NCI-H446 treated with DMSO at 0.1 percent for 48 hours (cell line): ENCODE measurements at regions not wholly inside any gene's neighbourhood (a gene's known extent, or its start where the extent isn't known, plus 50 kb on each side); places are given as distances from the start of the nearest gene placed in this dataset.

Experiments used
- DNase-seq: peaks from one replicate; lab custom pipeline; 2025; lab: John Stamatoyannopoulos, UW

DNA sequence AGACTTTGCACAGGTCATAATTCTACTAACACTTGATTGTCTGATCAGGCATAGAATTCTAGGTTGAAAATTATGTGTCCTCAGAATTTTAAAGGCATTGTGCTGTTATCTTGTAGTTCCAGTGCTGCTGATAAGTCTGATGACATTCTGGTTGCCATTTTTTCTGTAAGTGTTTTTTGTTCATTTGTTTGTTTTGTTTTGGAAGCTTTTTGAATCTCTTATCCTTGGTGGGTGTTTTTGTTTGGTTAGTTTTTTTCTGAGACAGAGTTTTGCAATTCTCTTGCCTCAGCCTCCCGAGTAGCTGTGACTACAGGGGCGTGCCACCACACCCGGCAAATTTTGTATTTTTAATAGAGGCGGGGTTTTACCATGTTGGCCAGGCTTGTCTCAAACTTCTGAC is 178.9 kb downstream of the CCDC71L start:
- no peak for DNase-seq

DNA sequence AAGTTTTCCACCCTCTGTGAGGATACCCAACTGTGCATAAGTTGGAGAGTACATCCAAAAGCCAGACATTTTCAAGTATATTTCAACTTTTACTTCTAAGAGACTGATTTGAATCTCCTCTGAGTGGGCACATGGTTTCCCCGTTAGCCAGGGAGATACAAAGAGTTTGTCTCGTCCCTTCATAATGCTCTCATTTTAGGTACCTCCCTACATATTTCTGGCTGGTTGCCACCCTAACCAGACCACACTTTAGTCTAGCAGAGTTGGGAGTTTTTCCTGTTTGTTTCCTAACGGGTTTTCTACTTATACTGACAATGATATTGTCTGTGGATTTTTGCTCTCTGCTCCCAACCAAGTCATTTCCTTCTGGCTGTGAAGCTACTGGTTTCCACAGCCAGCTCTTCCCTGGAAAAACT is 180.3 kb downstream of the CCDC71L start:
- DNase-seq = no peak

DNA sequence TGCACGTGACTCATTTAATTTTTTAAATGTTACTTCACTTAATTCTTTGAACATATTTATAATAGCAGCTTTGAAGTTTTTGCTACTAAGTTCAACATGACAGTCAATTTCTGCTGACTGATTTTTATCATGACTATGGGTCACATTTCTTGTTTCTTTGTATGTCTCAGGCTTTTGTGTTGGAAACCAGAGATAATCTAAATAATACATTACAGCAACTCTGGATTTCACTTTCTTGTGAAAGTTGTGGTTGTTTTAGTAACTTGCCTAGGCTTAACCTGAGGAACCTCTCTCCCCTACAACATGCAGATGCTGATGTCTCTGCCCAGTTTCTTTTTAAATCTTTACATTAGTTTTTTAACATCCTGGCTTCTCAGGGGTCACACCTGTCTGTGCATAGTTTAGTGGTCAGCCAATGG is 180.8 kb downstream of the CCDC71L start:
- no peak for DNase-seq

- DNase-seq = no peak
Observed at GRCh38 chr7:106476751-106477150, 184.2 kb downstream of the CCDC71L start.

DNA sequence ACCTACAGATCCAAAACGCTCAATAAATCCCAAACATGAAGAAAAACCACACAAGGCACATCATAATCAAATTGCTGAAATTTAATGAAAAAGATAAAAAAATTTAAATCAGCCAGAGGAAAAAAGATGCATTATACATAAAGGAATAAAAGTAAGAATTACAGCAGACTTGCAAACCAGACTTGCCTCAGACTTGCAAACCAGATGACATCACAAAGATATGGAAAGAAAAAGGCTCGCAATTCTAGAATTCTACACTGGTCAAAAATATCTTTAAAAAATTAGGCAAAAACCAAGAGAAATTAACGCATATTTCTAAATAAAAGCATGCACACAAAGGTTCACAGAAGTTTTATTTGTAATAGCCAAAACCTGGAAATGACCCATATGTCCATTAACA is 188.0 kb upstream of the NAMPT start:
- DNase-seq = no peak

DNA sequence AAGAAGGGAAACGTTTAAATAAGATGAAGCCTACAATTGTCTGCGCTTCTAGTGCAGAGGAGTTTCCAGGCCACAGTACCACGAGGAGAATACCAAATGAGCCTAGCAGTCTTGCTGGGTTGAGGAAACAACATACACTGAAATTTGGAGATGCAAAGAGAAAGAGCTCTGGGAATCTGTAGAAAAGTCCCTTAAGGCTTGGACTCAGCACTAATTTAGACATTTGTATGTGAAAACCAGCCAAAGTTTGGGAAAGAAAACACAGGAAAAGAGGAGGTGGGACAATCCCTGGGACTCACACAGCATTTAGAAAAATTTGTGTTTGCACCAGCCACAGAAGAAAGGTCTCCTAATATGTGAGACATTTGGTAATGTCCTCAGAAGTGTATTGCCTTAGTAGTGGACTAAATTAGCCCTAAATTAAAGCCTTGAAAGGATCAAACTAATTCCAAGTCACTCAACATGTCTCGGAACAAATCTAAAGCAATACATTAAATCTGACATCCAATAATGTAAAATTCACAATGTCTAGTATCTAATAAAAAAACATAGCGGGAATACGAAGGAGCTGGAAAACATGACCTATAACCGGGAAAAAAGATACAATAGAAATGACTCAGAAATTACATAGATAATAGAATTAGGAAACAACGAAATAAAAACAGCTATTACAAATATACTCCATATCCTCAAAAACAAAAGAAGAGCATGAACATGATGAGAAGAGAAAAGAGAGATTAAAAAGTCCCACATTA is 187.1 kb upstream of the NAMPT start:
- DNase-seq = no peak

DNA sequence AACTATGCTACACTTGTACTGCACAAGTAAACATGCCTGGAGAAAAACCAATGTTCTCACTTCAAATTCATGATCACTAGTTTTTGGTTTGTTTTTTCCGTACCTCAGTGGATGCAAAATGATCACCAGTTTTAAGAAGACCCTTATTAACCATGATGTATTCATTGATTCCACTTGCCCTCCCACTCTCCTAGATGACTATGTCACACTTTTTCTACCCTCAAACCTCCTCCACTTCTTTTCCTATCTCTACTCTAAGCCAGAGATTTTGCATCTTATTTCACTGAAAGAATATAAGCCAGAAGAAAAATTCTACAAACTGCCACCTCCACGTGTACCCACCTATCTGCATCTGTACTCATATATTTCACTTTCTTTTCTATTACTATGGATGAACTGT is 186.2 kb upstream of the NAMPT start:
- DNase-seq = no peak

GRCh38 chr7:106466867-106467266 is 182.1 kb upstream of the NAMPT start:
- DNase-seq = no peak

- no peak for DNase-seq
Observed at GRCh38 chr7:106465704-106466468, 181.1 kb upstream of the NAMPT start.

DNA sequence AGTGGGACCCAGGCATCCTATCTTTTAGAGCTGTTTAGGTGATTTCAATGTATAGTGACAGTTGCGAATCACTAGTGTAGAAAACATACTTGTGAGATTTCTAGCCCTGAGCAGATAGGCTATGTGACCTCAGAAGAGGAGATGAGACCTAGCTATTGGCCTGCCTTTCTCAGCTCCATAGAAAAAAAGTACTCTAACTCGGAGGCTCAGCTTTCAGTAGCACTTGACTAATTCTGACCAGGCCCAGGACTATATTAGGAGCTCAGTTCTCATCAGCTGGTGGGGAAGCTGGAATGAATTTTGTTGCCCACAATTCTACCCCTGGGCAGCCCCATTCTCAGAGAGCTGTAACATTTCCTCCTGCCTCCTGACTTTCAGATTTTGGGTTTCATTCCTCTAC is 179.9 kb upstream of the NAMPT start:
- no peak for DNase-seq

GRCh38 chr7:106463851-106464611 is 179.2 kb upstream of the NAMPT start:
- no peak for DNase-seq

DNA sequence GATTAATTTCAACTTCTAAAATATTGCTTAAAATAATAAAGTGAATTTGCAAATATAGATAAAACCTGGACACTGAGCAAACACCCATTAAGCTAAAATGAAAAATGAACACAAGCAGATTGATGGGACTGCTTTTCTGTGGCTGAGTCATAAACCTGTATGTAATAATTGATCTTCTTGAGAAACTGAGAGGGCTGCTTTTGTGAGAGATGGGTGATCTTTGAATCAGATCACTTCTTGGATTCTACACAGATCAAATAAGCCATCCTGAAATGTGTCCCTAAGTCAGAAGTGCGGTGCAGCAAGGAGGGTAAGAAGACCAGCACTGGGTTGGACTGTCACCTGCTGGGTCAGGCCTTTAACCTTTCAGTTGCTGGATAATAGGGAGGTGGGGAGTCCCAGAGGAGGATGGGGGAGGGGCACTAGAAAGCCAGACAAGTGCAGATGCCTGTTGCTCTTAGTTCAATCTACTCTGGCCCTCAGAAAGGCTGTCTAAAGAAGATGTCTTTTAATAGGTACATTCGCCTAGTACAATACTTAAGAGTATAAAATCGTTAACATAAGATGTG is 178.2 kb upstream of the NAMPT start:
- no peak for DNase-seq

DNA sequence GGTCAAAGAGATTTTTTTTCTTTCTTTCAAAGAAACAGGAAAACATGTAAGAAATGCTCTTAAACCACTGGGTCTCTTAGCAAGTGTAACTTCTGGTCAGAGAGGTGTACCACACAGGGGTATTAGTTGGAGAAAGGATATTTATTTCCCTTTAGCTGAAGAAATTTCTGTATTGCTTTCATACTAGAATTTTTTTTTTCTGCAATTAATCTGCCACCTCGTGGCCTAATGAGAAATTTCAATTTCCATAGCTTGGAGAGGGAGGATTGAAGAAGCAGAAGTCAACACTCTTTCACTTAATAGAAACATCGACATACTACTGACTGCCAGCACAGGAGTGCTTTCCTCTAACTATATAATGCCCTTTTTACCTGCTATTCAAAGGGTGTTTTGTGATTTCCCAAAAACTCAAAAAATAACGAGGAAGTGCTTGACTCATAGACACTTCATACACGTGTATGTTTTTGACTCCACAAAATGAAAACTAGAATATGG is 177.6 kb upstream of the NAMPT start:
- DNase-seq = peak; percentile 5

GRCh38 chr7:106460792-106461254 is 176.0 kb upstream of the NAMPT start:
- DNase-seq = no peak

DNA sequence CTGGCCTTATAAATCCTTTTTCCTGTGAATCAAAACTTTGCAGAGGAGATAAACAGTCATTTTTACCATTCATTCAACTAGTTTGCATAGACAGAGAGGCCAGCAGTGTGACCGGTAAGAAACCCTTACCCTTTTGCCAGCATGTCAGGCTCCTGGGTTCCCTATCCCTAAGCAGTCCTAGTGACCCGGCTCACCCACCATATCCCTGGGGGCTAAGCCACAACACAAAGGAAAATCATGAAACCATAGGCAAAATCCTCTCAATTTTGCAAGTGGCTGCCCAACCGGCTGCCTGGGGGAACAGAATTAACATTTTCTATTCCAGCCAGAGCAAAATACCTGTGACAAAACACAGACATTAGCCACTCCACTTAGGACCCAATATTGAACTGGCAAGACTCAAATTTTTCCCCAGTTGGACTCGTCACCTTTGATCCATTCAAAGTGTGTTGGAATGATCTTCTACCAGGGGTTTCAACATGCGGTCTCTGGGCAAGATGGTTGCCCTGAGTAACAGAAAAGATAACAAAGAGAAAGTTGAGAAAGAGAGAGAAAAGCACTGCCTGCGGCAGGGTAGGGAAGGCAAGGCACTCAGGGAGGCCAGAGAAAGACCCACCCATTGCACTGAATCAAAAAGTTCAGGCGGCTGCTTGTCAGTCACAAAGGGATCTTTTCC is 174.8 kb upstream of the NAMPT start:
- no peak for DNase-seq

- no peak for DNase-seq
Observed at GRCh38 chr7:106457678-106458077, 172.9 kb upstream of the NAMPT start.

- DNase-seq = no peak
Observed at GRCh38 chr7:106456329-106456728, 171.5 kb upstream of the NAMPT start.

DNA sequence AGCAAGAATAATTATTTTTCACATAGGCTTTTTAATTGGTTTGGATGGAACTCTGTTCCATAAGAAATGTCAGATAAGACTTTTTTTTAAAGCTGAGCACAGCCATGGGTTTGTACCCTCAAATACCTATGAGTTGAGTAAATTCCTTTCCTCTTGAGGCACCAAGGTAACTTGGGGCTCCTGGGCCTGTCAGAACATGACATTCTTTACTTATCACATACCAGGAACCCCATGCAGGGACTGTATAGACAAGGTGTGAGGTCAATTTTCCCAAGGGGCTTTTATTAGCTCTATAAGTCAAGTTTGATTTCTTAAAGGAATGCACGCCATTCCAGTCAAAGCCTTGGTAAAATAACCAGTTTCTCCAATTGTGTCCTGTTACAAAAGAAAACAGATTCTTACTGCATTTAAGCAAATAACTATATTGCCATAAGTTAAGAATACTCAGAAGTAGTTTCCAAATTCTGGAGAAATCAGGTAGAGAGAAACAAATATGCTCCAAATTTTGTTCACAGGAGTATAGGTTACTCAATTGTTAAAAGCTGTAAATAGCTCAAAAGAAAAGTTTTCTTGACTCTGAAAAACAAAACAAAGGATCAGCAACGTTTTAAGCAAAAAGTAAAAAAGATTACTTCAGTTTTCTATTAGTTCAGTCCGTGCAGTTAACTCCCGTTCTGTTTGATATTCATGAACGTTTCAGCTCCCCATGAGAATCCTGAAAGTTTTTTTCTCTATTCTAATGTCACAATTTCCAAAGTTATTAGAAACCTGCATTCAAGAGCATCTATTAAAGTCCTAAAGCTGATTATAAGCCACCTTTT is 167.5 kb upstream of the NAMPT start:
- no peak for DNase-seq

DNA sequence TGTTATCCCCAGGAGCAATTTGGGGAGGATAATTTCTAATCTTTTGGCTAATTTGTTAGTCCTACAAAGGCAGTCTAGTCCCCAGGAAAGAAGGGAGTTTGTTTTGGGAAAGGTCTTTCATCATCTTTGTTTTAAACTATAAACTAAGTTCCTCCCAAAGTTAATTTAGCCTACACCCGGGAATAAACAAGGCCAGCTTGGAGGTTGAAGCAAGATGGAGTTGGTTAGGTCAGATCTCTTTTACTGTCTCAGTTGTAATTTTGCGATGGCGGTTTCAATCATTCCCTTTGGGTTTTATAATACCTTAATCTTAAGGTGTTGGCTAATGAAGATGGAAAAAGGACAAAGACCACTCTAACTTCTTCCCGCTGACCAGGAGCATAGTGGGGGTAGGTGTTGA is 166.4 kb upstream of the NAMPT start:
- DNase-seq = no peak

DNA sequence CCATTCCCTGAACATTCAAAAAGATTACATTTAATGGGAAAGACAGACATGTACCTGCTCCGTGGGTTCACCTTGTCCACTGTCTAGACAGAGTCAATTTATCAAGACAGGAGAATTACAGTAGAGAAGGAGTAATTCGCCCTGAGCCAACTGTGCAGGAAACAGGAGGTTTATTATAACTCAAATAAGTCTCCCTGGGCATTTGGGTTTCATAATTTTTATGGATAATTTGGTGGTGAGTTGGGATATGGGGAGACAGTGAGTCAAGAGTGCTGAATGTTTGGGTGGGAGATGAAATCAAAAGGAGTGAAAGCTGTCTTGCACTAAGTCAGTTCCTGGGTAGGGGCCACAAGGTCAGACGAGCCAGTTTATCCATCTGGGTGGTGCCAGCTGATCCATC is 165.9 kb upstream of the NAMPT start:
- no peak for DNase-seq
